ENCODE measurements at regions not wholly inside any gene's neighbourhood (a gene's known extent, or its start where the extent isn't known, plus 50 kb on each side); places are given as distances from the start of the nearest gene placed in this dataset.
"Not testable (repeated sequence)": the region's sequence is repeated elsewhere in the genome, so short reads cannot be mapped to it uniquely, and the experiment has no call there.

- DNase-seq (ENCODE audit: low spot score) = no peak
Observed at GRCh38 chr13:69649063-69649392, 458.6 kb upstream of the ATXN8OS start.

DNA sequence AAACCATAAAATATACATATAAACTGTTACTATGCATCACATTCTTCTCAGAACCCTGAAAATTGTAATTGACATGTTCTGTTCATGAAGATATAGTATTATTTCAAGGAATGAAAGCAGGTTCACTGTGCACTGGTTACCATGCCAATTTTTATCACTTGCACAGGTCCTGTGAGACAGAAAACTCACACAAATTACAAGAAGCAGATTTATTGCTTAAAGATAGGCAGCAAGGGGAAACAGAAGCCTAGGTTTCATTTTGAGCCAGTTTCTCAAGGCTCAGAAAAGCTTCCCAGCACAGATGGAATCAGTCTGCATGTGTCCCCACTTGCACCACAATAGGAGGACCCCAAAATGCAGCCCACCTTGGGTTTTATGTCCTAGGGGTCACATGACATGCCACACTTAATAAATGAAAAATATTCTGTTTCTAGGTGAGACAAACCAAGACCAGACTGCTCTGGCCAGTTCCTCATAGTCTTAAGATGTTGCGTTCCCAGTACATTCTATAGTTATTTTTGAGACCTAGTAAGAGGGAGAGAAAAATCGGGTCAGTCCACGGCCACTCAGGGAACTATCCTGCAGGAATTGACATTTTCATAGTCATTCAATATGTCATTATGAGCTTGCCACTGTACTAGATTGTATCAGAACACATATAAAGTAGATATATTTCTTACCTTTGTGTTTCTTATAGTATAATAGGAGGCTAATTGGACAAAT lies 459.1 kb upstream of the ATXN8OS start:
- DNase-seq (ENCODE audit: low spot score) = no peak

GRCh38 chr13:69644447-69644846 lies 463.2 kb upstream of the ATXN8OS start:
- DNase-seq (ENCODE audit: low spot score) = no peak

DNA sequence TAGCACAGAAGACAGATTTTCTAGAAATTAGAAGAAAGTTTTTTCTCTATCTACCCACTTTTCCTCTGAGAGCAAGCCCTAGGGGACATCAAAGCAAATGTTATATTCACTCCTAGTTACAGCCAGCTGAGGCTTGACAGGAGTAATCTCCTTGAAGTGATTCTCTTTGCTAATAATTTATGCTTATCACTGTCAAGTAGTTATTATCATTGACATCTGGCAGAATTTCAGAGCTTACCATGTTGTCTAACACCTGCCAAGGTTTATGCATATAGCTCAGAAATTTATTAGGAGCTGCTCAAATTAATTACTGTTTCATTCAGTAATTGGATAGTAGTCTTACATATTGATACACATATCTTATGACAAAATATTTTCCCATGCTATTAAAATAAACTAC lies 465.9 kb upstream of the ATXN8OS start:
- DNase-seq (ENCODE audit: low spot score) = no peak

- DNase-seq (ENCODE audit: low spot score) = no peak
Observed at GRCh38 chr13:69633044-69633443, 474.6 kb upstream of the ATXN8OS start.

GRCh38 chr13:69623973-69624372 lies 483.7 kb upstream of the ATXN8OS start:
- DNase-seq (ENCODE audit: low spot score) = no peak

- no peak for DNase-seq (ENCODE audit: low spot score)
Observed at GRCh38 chr13:69619651-69620050, 488.0 kb upstream of the ATXN8OS start.

GRCh38 chr13:69618838-69619237 lies 488.8 kb upstream of the ATXN8OS start:
- DNase-seq (ENCODE audit: low spot score) = no peak

GRCh38 chr13:69618393-69618792 lies 489.2 kb upstream of the ATXN8OS start:
- no peak for DNase-seq (ENCODE audit: low spot score)

- DNase-seq (ENCODE audit: low spot score) = no peak
Observed at GRCh38 chr13:69617587-69617986, 490.0 kb upstream of the ATXN8OS start.

DNA sequence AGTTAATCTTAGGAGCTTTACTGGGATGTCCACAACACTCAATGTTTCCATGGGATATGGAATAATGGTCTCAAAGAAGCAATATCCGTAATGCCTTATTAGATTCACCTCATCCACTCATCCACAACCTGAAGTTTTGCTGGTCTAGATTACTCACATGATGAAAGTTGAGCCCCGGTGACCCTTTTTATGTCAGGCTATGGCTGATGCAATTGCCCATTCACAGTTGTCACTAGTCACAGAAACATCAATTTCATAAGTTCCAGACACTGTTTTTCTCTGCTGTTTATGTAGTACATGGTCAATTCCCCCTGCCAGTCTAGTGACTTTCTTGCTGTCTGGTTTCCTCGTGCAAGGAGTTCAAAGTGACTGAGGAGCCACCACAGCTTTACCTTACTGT lies 491.2 kb upstream of the ATXN8OS start:
- no peak for DNase-seq (ENCODE audit: low spot score)

- not testable (repeated sequence) for DNase-seq (ENCODE audit: low spot score)
Observed at GRCh38 chr13:69615055-69615454, 492.6 kb upstream of the ATXN8OS start.

GRCh38 chr13:69604698-69605097 lies 502.9 kb upstream of the ATXN8OS start:
- DNase-seq (ENCODE audit: low spot score) = no peak

DNA sequence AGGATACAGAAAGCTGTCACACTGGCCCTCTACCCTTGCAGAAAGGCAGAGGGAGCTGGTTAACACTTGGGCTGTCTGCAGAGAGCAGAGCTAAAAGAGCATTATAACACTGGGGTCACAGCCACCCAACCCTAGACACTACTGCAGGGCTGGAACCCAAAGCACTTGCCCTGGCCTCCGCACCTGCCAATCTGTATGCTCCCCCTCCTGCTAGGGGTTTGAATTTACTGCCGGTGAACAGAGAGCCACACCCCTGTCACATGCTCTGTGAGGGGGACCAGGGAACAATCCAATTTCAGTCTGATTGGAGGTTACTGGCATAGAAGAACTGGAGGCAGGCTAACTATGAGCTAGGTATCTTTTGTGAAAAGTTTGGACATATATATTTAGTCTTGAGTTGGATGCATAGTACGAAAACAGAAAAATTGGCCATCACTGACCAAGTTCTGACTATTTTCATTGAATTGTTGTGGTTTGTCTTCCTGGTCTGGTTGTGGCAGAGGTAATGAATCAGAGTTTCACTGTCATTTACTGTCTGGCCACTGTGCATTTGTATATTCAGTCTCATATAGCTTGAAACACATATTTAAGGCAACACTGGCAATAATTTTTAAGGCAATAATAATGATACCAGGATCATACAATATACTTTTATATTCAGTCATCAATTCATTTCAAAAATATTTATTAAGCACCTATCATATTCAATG lies 504.3 kb upstream of the ATXN8OS start:
- DNase-seq (ENCODE audit: low spot score) = no peak

GRCh38 chr13:69601661-69602060 lies 506.0 kb upstream of the ATXN8OS start:
- no peak for DNase-seq (ENCODE audit: low spot score)

- DNase-seq (ENCODE audit: low spot score) = no peak
Observed at GRCh38 chr13:69600811-69601210, 506.8 kb upstream of the ATXN8OS start.

- DNase-seq (ENCODE audit: low spot score) = no peak
Observed at GRCh38 chr13:69597088-69597487, 510.5 kb upstream of the ATXN8OS start.

- DNase-seq (ENCODE audit: low spot score) = no peak
Observed at GRCh38 chr13:69595181-69595580, 512.4 kb upstream of the ATXN8OS start.

DNA sequence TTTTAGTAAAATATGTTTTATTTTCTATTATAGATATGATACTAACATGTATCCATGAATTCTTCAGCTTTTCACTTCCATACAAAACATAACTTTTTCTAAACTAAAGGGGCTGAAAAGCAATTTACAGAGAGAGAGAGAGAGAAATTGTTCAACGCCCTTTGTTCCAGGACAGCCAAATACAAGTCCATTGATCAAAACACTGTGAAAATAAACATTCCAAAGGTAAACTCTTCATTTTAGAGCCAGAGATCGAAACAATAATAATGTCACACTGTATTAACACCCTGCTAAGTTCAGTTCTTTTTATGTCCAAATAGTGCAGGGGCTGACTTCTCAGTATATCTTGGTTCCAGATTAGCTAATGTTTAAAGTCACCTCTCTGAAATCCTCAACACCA lies 516.2 kb upstream of the ATXN8OS start:
- DNase-seq (ENCODE audit: low spot score) = no peak

- DNase-seq (ENCODE audit: low spot score) = no peak
Observed at GRCh38 chr13:69589531-69590235, 517.9 kb upstream of the ATXN8OS start.

DNA sequence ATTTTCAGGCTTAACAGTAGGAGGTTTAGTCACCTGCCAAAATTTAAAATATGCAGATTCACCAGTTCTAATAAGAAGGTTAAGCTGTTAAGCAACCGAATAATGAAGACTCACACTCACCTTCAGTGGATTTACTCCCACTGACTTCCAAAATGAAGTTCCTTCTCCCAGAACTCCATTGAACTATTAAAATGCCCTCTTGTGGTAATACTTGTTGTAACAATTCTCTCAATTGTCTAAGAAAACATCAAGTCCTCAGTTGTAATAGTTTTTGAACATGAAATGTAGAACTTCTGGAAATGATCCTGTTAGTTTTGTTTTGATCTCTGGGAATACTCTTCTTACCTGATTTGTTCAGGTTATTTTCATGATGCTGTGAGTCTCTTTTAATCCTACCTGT lies 522.0 kb upstream of the ATXN8OS start:
- peak; percentile 8 for DNase-seq (ENCODE audit: low spot score)

DNA sequence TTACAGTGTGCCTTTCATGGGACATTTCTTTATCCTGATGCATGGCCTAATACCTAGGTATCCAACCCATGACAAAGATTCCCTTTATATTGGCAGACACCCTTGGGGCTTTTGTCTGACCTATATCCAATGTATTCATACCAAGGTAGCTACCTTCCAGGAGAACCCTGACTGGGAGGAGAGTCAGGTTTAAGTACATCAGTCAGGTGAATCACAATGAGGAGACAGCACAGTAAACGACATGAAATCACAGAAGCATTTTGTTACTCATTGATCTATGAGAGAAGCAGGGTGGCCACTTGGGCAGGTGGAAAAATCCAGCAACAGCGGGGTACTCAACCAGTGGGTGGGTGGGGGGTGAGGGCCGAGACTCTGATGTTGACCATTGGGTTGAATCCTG lies 527.4 kb upstream of the ATXN8OS start:
- peak; percentile 10 for DNase-seq (ENCODE audit: low spot score)

- no peak for DNase-seq (ENCODE audit: low spot score)
Observed at GRCh38 chr13:69579351-69579750, 528.3 kb upstream of the ATXN8OS start.
